Hepatocyte (in vitro differentiated cells): ENCODE measurements at regions not wholly inside any gene's neighbourhood (a gene's known extent, or its start where the extent isn't known, plus 50 kb on each side); places are given as distances from the start of the nearest gene placed in this dataset.
A peak's percentile ranks its signal among the peaks of the same experiment; 100 is the strongest.

Experiments
- DNase-seq: peaks from one replicate; pipeline ENCODE4 v3.0.0-alpha.2; 2016; ENCODE audit warnings: low spot score
- H2AFZ ChIP-seq: fragments of 200-600 bp; sonication (generic); 2 replicates; pipeline ENCODE4 v1.6.0; 2016; ENCODE audit warnings: antibody characterized with exemption, mild to moderate bottlenecking
- H3K27ac ChIP-seq: fragments of 200-600 bp; sonication (generic); 2 replicates; pipeline ENCODE4 v1.5.1; 2016; ENCODE audit warnings: mild to moderate bottlenecking
- H3K27me3 ChIP-seq: fragments of 200-600 bp; sonication (generic); 2 replicates; pipeline ENCODE4 v1.6.1; 2016
- H3K36me3 ChIP-seq: fragments of 200-600 bp; sonication (generic); replicated peaks from 2 replicates; pipeline ENCODE4 v1.5.1; 2016; ENCODE audit warnings: low read depth; ENCODE audit not compliant: insufficient read depth
- H3K4me1 ChIP-seq: fragments of 200-600 bp; sonication (generic); 2 replicates; pipeline ENCODE4 v1.5.1; 2016; ENCODE audit warnings: mild to moderate bottlenecking, moderate library complexity; ENCODE audit not compliant: insufficient read depth
- H3K4me2 ChIP-seq: fragments of 200-600 bp; sonication (generic); 2 replicates; pipeline ENCODE4 v1.6.0; 2016
- H3K4me3 ChIP-seq: fragments of 200-600 bp; sonication (generic); 2 replicates; pipeline ENCODE4 v1.5.1; 2016; ENCODE audit warnings: mild to moderate bottlenecking
- H3K79me2 ChIP-seq: fragments of 200-600 bp; sonication (generic); 2 replicates; pipeline ENCODE4 v1.6.0; 2017; ENCODE audit warnings: mild to moderate bottlenecking
- H3K9me2 ChIP-seq: fragments of 200-600 bp; sonication (generic); replicated peaks from 2 replicates; pipeline ENCODE4 v1.6.0; 2017; ENCODE audit warnings: mild to moderate bottlenecking; ENCODE audit not compliant: insufficient read depth
- H3K9me3 ChIP-seq: fragments of 200-600 bp; sonication (generic); 2 replicates; pipeline ENCODE4 v1.5.1; 2016; ENCODE audit warnings: low read depth, mild to moderate bottlenecking
- H4K20me1 ChIP-seq: fragments of 200-600 bp; sonication (generic); 2 replicates; pipeline ENCODE4 v1.6.0; 2016; ENCODE audit warnings: mild to moderate bottlenecking; ENCODE audit not compliant: insufficient read depth, poor library complexity, severe bottlenecking
- EZH2 ChIP-seq: fragments of 200-600 bp; sonication (generic); IDR thresholded peaks from 2 replicates; pipeline ENCODE4 v1.6.1; 2016; ENCODE audit warnings: antibody characterized with exemption, mild to moderate bottlenecking, borderline replicate concordance
- EZH2phosphoT487 ChIP-seq: fragments of 200-600 bp; sonication (generic); IDR thresholded peaks from one replicate; pipeline ENCODE4 v1.6.1; 2018; ENCODE audit warnings: antibody characterized with exemption, mild to moderate bottlenecking, low read depth, moderate library complexity; ENCODE audit not compliant: unreplicated experiment, severe bottlenecking
- WGBS: methylation state at CpG from one replicate; pipeline ENCODE4 v1.1.6; 2016; ENCODE audit warnings: low lambda C conversion rate; ENCODE audit errors: missing lambda C conversion rate; 5-methylcytosine and 5-hydroxymethylcytosine counted together
- TF ChIP-seq, protein P1 (sequence below): fragments of 200-600 bp; sonication (generic); IDR thresholded peaks from 2 replicates; pipeline ENCODE4 v1.5.1; 2016; ENCODE audit warnings: antibody characterized with exemption, mild to moderate bottlenecking; ENCODE audit not compliant: poor library complexity

GRCh38 chr10:83310688-83311087 is 828.6 kb upstream of the GHITM start:
- Histone ChIP-seq H3K27ac (no peak overlapping the region), H3K4me2 (no peak overlapping the region), H3K36me3 (no peaks in the 10 kb centered on the region), H2AFZ (no peak overlapping the region), H3K4me3 (no peak overlapping the region), H3K9me3 (no peaks in the 10 kb centered on the region), H3K4me1 (no peaks in the 10 kb centered on the region), H3K9me2 (no peaks in the 10 kb centered on the region), H4K20me1 (no peaks in the 10 kb centered on the region), H3K27me3 (no peaks in the 10 kb centered on the region), H3K79me2 (no peaks in the 10 kb centered on the region)
- no peak for TF ChIP-seq EZH2phosphoT487
- TF ChIP-seq, protein P1, sequence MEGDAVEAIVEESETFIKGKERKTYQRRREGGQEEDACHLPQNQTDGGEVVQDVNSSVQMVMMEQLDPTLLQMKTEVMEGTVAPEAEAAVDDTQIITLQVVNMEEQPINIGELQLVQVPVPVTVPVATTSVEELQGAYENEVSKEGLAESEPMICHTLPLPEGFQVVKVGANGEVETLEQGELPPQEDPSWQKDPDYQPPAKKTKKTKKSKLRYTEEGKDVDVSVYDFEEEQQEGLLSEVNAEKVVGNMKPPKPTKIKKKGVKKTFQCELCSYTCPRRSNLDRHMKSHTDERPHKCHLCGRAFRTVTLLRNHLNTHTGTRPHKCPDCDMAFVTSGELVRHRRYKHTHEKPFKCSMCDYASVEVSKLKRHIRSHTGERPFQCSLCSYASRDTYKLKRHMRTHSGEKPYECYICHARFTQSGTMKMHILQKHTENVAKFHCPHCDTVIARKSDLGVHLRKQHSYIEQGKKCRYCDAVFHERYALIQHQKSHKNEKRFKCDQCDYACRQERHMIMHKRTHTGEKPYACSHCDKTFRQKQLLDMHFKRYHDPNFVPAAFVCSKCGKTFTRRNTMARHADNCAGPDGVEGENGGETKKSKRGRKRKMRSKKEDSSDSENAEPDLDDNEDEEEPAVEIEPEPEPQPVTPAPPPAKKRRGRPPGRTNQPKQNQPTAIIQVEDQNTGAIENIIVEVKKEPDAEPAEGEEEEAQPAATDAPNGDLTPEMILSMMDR = peak; percentile 14
- no peak for TF ChIP-seq EZH2
- no peak for DNase-seq

- no peak overlapping the region for H3K4me3 ChIP-seq
- TF ChIP-seq EZH2phosphoT487 = no peak
- TF ChIP-seq, protein P1 = no peak
- H3K4me2 ChIP-seq = no peak overlapping the region
- no peak overlapping the region for H2AFZ ChIP-seq
- no peaks in the 10 kb centered on the region for H4K20me1 ChIP-seq
- H3K9me3 ChIP-seq = no peaks in the 10 kb centered on the region
- 83% methylated on average over 3 of the region's 3 CpGs for WGBS
- no peaks in the 10 kb centered on the region for H3K9me2 ChIP-seq
- H3K27me3 ChIP-seq = no peaks in the 10 kb centered on the region
- H3K79me2 ChIP-seq = no peaks in the 10 kb centered on the region
- no peaks in the 10 kb centered on the region for H3K4me1 ChIP-seq
- no peaks in the 10 kb centered on the region for H3K36me3 ChIP-seq
- no peak for DNase-seq
- no peak overlapping the region for H3K27ac ChIP-seq
These were observed 826.7 kb upstream of the GHITM start for GRCh38 chr10:83312570-83312969.

DNA sequence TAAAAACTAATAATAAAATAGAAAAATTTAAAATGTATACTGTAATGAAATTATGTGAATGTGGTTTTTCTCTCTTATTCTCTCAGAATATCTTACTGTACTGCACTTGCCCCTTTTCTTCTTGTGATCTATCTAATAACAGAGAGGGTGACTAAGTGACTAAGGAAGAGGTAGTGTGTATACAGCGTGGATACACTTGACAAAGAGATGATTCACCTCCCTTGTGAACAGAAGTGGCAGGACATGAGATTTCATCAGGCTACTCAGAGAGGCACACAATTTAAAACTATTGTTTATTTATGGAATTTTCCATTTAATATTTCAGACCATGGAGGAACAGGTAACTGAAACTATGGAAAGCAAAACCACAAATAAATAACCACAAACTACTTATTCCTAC is 806.6 kb upstream of the GHITM start:
- TF ChIP-seq EZH2phosphoT487 = no peak
- TF ChIP-seq, protein P1 = no peak
- no peak for TF ChIP-seq EZH2
- DNase-seq = no peak
- Histone ChIP-seq H3K27ac (no peak overlapping the region), H2AFZ (no peak overlapping the region), H3K4me2 (no peak overlapping the region), H3K4me3 (no peak overlapping the region), H3K36me3 (no peaks in the 10 kb centered on the region), H3K27me3 (no peaks in the 10 kb centered on the region), H4K20me1 (no peaks in the 10 kb centered on the region), H3K9me3 (no peaks in the 10 kb centered on the region), H3K79me2 (no peaks in the 10 kb centered on the region), H3K4me1 (no peaks in the 10 kb centered on the region), H3K9me2 (no peaks in the 10 kb centered on the region)
- WGBS = 77% methylated on average over 1 of the region's 1 CpG

DNA sequence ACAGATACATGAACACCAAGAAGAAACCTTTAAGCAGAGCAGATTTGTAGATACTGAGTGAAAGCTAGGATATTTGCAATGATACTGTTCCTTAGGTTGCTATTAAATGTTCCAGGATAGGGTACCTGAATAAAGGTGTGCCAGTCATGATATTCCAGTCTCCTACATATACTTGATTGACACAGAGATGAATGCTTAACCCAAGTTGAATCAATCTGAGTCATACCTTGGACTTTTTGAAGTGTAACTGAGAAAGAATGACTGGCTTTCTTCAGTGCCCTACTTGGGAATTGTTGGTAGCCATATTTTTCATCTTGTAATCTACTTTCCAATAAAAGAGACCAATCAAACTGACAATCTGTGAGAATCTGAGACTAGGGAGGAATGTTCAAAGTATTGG is 805.7 kb upstream of the GHITM start:
- Histone ChIP-seq H3K27ac (no peak overlapping the region), H3K9me3 (no peaks in the 10 kb centered on the region), H3K79me2 (no peaks in the 10 kb centered on the region), H4K20me1 (no peaks in the 10 kb centered on the region), H3K4me3 (no peak overlapping the region), H3K36me3 (no peaks in the 10 kb centered on the region), H2AFZ (no peak overlapping the region), H3K9me2 (no peaks in the 10 kb centered on the region), H3K4me1 (no peaks in the 10 kb centered on the region), H3K4me2 (no peak overlapping the region), H3K27me3 (no peaks in the 10 kb centered on the region)
- no peak for DNase-seq
- no peak for TF ChIP-seq EZH2phosphoT487
- TF ChIP-seq, protein P1 = no peak
